Right lobe of liver (tissue), 6 donors: ENCODE measurements at regions not wholly inside any gene's neighbourhood (a gene's known extent, or its start where the extent isn't known, plus 50 kb on each side); places are given as distances from the start of the nearest gene placed in this dataset.

Source experiments
- ATAC-seq, 4 donors: fragments of 200-7000 bp; cut with Tn5 transposase; one replicate each; pipeline ENCODE4 v1.9.1; 2020; ENCODE audit warnings: mild to moderate bottlenecking in 4 of 4, moderate library complexity in 4 of 4
- DNase-seq, 3 donors: peaks; one replicate each; pipeline ENCODE4 v3.0.0-alpha.2; 2020
- H3K27ac ChIP-seq, 3 donors: fragments of 200-600 bp; one replicate each; pipeline ENCODE4 v1.8.0; 2022
- H3K27me3 ChIP-seq, 2 donors: fragments of 200-600 bp; one replicate each; pipeline ENCODE4 v1.8.0; 2022
- H3K36me3 ChIP-seq, 4 donors: fragments of 200-600 bp; sonication (generic) in 1 of 4; one replicate each; pipeline versions ENCODE4 v1.5.1 to v1.8.0; 2017 to 2022; ENCODE audit warnings: control low read depth in 1 of 4
- H3K4me1 ChIP-seq, 4 donors: fragments of 200-600 bp; sonication (generic) in 1 of 4; one replicate each; pipeline versions ENCODE4 v1.5.1 to v1.8.0; 2017 to 2022; ENCODE audit warnings: control low read depth in 1 of 4
- H3K4me3 ChIP-seq, 3 donors: fragments of 200-600 bp; one replicate each; pipeline ENCODE4 v1.8.0; 2022
- H3K9me3 ChIP-seq, 4 donors: fragments of 200-600 bp; sonication (generic) in 1 of 4; one replicate each; pipeline versions ENCODE4 v1.5.1 to v1.8.0; 2017 to 2022; ENCODE audit warnings: control low read depth in 1 of 4
- CTCF ChIP-seq, 4 donors: fragments of 200-600 bp in 3 of 4; fragments of 450-650 bp in 1 of 4; IDR thresholded peaks; one replicate each; pipeline versions ENCODE4 v1.5.1 to v1.8.0; 2016 to 2022; ENCODE audit warnings: antibody characterized with exemption in 4 of 4, mild to moderate bottlenecking in 2 of 4
- POLR2A ChIP-seq: fragments of 450-650 bp; IDR thresholded peaks from one replicate; pipeline ENCODE4 v1.6.1; 2017; ENCODE audit warnings: antibody characterized with exemption, mild to moderate bottlenecking
- WGBS: methylation state at CpG from one replicate; pipeline ENCODE4 v1.1.6; 2018; ENCODE audit warnings: low coverage, low lambda C conversion rate; ENCODE audit not compliant: insufficient coverage; ENCODE audit errors: missing lambda C conversion rate; 5-methylcytosine and 5-hydroxymethylcytosine counted together
- intact Hi-C, 2 donors: fragments of 100-400 bp; cut with DNase I; formaldehyde crosslinking; loops; one replicate each; pipeline versions ENCODE4 v1.11.2 to v1.14.1; 2022
- donor health status: DM: no; HTN: yes; CAD: no.
- donor health status: DM: no; HTN: no; CAD: no.
- donor health status: DM: no; HTN: no; CAD: no.
- donor health status: DM: no; HTN: yes; CAD: no.
- donor health status: DM: no; HTN: yes; CAD: no.

DNA sequence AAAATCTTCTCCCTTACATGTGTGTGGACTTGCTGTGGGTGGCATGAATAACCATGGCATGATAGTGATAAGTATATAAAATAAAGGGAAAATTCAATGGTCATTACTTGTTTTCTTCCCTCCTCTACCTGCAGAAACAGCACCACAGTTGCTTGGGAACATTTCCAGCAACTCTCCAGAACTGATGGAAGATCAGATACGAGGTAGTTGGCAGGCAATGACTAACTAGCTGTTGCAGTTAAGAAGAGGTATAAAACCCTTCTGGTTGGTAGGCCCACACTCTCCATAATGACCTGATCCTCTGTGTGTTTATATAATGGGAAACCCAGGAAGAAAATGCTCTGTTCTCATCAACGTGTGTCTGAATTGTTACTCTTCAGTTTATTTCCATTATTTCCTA lies 185.9 kb downstream of the SYK start:
- 76% methylated on average over 2 of the region's 2 CpGs for WGBS
- DNase-seq: no peak
- TF ChIP-seq POLR2A (no peak), CTCF (IDR thresholded peaks at IDR 0.05) (no peak)
- Histone ChIP-seq H3K4me1 (peaks cover 0 to 27% (median 11%) of the 10 kb centered on the region in 4 donors), H3K4me3 (no peak overlapping the region), H3K27ac (no peak overlapping the region), H3K36me3 (no peaks in the 10 kb centered on the region), H3K27me3 (no peaks in the 10 kb centered on the region), H3K9me3 (no peaks in the 10 kb centered on the region)
- intact Hi-C loops: loop anchor here in 1 of 2 donors (10.0 kb wide), 1 partner anchor 73 kb away; no protein-coding TSS in a partner anchor
- ATAC-seq: no peak

GRCh38 chr9:90988318-90988717 lies 186.7 kb downstream of the SYK start:
- Histone ChIP-seq H3K27ac (no peak overlapping the region), H3K4me3 (no peak overlapping the region), H3K4me1 (peaks cover 0 to 29% (median 11%) of the 10 kb centered on the region in 4 donors), H3K9me3 (no peaks in the 10 kb centered on the region), H3K27me3 (no peaks in the 10 kb centered on the region), H3K36me3 (no peaks in the 10 kb centered on the region)
- no peak for TF ChIP-seq CTCF (IDR thresholded peaks at IDR 0.05)
- TF ChIP-seq POLR2A: no peak
- DNase-seq (no peak), ATAC-seq (no peak)
- 56% methylated on average over 1 of the region's 1 CpG for WGBS
- intact Hi-C loops: loop anchor here in 1 of 2 donors (10.0 kb wide), 1 partner anchor 74 kb away; no protein-coding TSS in a partner anchor

DNA sequence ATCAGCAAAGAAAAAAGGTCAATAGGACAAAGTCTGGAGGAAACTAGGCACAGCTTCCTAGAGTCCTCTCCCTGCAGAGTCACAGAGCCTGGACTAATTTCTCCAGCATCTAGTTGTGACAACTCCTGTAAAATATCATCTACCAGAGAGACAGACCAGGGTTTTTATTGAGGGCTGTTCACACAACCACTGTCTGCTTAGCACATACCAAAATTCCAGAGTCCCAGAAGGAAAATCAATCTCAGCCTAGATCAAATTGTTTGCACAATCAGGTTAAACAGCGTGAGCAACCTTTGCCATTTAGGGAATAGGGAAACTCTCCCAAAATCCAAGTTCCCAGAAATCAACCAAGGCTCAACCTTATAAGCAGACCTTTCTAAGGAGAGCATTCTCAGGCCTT lies 190.3 kb downstream of the SYK start:
- TF ChIP-seq CTCF (IDR thresholded peaks at IDR 0.05) (no peak), POLR2A (peak; percentile 75)
- Histone ChIP-seq H3K27ac (peak overlapping the region; percentile 70 to 92 (median 76)), H3K4me1 (peaks cover 0 to 29% (median 11%) of the 10 kb centered on the region in 4 donors), H3K9me3 (no peaks in the 10 kb centered on the region), H3K4me3 (no peak overlapping the region), H3K27me3 (no peaks in the 10 kb centered on the region), H3K36me3 (no peaks in the 10 kb centered on the region)
- ATAC-seq: peak; percentile 81 to 95 (median 86)
- intact Hi-C loops: loop anchor here in 1 of 2 donors (10.0 kb wide), 1 partner anchor 203 kb away; no protein-coding TSS in a partner anchor
- WGBS: 40% methylated on average over 1 of the region's 1 CpG
- no peak for DNase-seq

- ATAC-seq (no peak), DNase-seq (no peak)
- Histone ChIP-seq H3K27me3 (no peaks in the 10 kb centered on the region), H3K4me3 (no peak overlapping the region), H3K27ac (no peak overlapping the region), H3K36me3 (no peaks in the 10 kb centered on the region), H3K9me3 (no peaks in the 10 kb centered on the region), H3K4me1 (peaks cover 0 to 41% (median 19%) of the 10 kb centered on the region in 4 donors)
- intact Hi-C loops: loop anchor here in 1 of 2 donors (10.0 kb wide), 1 partner anchor 199 kb away; no protein-coding TSS in a partner anchor
- WGBS: 100% methylated on average over 1 of the region's 2 CpGs
- TF ChIP-seq CTCF (IDR thresholded peaks at IDR 0.05): no peak
Observed at GRCh38 chr9:90995516-90995915, 193.9 kb downstream of the SYK start.
